ENCODE measurements at regions not wholly inside any gene's neighbourhood (a gene's known extent, or its start where the extent isn't known, plus 50 kb on each side); places are given as distances from the start of the nearest gene placed in this dataset.

DNA sequence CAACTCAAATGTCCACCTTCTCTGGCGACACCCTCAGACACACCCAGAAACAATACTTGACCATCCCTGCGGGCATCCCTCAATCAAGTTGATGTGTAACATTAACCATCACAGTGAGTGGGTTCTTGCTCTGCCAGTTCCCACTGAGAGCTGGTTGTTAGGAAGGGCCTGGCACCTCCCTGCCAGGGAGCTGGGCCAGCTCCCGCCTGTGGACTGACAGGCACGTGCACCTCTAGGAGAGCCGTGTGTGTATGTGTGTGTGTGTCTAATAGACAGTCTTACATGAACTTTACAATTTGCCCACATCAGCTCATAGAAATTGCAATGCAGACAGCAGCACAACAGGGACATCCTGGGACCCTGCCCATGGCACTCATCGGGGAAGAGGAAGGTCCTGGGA lies 298.7 kb downstream of the SHANK2 start:
- Histone ChIP-seq H3K27me3 (ENCODE audit: insufficient read depth) (no peaks in the 10 kb centered on the region), H3K9me3 (no peaks in the 10 kb centered on the region), H3K4me3 (ENCODE audit: low read depth in 2 of 2, low read length in 1 of 2) (no peak overlapping the region), H3K4me2 (no peak overlapping the region), H3K79me2 (ENCODE audit: insufficient read depth) (no peaks in the 10 kb centered on the region), H4K20me1 (ENCODE audit: insufficient read depth) (no peaks in the 10 kb centered on the region), H3K9me2 (no peaks in the 10 kb centered on the region), H3K36me3 (replicated peaks in 1 of 2; ENCODE audit: control insufficient read depth in 1 of 2, insufficient read depth in 2 of 2, low read length in 1 of 2) (no peaks in the 10 kb centered on the region), H3K27ac (ENCODE audit: low read depth in 2 of 2, low read length in 1 of 2) (no peak overlapping the region), H3K4me1 (ENCODE audit: control insufficient read depth in 1 of 2, insufficient read depth in 2 of 2, low read depth in 1 of 2, low read length in 1 of 2) (peaks cover 0 to 3% of the 10 kb centered on the region in 2 experiments; a peak in 1 of 4 replicates), H3F3A (replicated peaks; ENCODE audit: insufficient read depth) (no peaks in the 10 kb centered on the region), H2AFZ (ENCODE audit: low read depth) (no peak overlapping the region), H3K9ac (no peak overlapping the region)
- ChIA-PET POLR2A (no interaction called here), CTCF (interaction anchor here (1.0 to 1.1 kb wide), 2 partner anchors 14 to 105 kb away, joined by 3 to 4 read pairs; no protein-coding TSS in a partner anchor)
- DNase-seq: no peak
- no peak for TF ChIP-seq SMC3 (IDR thresholded peaks at IDR 0.05; ENCODE audit: low read depth, low read length)
- TF ChIP-seq, protein P1, sequence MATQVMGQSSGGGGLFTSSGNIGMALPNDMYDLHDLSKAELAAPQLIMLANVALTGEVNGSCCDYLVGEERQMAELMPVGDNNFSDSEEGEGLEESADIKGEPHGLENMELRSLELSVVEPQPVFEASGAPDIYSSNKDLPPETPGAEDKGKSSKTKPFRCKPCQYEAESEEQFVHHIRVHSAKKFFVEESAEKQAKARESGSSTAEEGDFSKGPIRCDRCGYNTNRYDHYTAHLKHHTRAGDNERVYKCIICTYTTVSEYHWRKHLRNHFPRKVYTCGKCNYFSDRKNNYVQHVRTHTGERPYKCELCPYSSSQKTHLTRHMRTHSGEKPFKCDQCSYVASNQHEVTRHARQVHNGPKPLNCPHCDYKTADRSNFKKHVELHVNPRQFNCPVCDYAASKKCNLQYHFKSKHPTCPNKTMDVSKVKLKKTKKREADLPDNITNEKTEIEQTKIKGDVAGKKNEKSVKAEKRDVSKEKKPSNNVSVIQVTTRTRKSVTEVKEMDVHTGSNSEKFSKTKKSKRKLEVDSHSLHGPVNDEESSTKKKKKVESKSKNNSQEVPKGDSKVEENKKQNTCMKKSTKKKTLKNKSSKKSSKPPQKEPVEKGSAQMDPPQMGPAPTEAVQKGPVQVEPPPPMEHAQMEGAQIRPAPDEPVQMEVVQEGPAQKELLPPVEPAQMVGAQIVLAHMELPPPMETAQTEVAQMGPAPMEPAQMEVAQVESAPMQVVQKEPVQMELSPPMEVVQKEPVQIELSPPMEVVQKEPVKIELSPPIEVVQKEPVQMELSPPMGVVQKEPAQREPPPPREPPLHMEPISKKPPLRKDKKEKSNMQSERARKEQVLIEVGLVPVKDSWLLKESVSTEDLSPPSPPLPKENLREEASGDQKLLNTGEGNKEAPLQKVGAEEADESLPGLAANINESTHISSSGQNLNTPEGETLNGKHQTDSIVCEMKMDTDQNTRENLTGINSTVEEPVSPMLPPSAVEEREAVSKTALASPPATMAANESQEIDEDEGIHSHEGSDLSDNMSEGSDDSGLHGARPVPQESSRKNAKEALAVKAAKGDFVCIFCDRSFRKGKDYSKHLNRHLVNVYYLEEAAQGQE (IDR thresholded peaks at IDR 0.05; ENCODE audit: low read depth, low read length): no peak
- TF ChIP-seq SIN3A (IDR thresholded peaks at IDR 0.05; ENCODE audit: borderline replicate concordance, low read depth, low read length): no peak
- no peak for TF ChIP-seq YY1 (IDR thresholded peaks at IDR 0.05; ENCODE audit: low read depth)
- TF ChIP-seq FOXM1 (IDR thresholded peaks at IDR 0.05; ENCODE audit: low read depth): no peak
- 56% methylated on average over 6 of the region's 6 CpGs for WGBS (ENCODE audit: low lambda C conversion rate)

DNA sequence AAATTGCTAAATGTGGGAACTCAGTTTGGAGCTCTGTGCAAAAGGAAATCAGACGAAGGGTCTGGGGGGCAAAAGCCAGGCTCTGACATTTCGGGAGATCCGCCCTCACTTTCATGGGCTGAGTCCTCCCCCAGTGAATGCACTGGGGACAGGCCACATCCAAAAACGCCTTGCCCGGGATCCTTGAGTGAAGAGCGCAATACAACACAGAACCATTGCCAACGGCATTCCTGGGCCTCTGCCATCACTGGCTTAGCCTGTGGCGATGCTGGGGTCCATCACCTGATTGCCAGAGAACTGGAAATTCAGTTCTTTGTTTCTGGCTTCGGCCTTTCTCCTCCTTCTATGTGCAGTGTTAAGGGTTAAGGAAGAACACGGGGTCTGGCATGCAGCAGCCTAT lies 297.9 kb downstream of the SHANK2 start:
- DNase-seq: no peak
- Histone ChIP-seq H3K4me2 (no peak overlapping the region), H3K4me1 (ENCODE audit: control insufficient read depth in 1 of 2, insufficient read depth in 2 of 2, low read depth in 1 of 2, low read length in 1 of 2) (no peaks in the 10 kb centered on the region), H3K9ac (no peak overlapping the region), H3K4me3 (ENCODE audit: low read depth in 2 of 2, low read length in 1 of 2) (no peak overlapping the region), H3F3A (replicated peaks; ENCODE audit: insufficient read depth) (no peaks in the 10 kb centered on the region), H3K9me2 (no peaks in the 10 kb centered on the region), H3K27ac (ENCODE audit: low read depth in 2 of 2, low read length in 1 of 2) (no peak overlapping the region), H4K20me1 (ENCODE audit: insufficient read depth) (no peaks in the 10 kb centered on the region), H3K9me3 (no peaks in the 10 kb centered on the region), H3K27me3 (ENCODE audit: insufficient read depth) (no peaks in the 10 kb centered on the region), H2AFZ (ENCODE audit: low read depth) (no peak overlapping the region), H3K79me2 (ENCODE audit: insufficient read depth) (no peaks in the 10 kb centered on the region), H3K36me3 (replicated peaks in 1 of 2; ENCODE audit: control insufficient read depth in 1 of 2, insufficient read depth in 2 of 2, low read length in 1 of 2) (no peaks in the 10 kb centered on the region)
- TF ChIP-seq, protein P2, sequence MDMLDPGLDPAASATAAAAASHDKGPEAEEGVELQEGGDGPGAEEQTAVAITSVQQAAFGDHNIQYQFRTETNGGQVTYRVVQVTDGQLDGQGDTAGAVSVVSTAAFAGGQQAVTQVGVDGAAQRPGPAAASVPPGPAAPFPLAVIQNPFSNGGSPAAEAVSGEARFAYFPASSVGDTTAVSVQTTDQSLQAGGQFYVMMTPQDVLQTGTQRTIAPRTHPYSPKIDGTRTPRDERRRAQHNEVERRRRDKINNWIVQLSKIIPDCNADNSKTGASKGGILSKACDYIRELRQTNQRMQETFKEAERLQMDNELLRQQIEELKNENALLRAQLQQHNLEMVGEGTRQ (IDR thresholded peaks at IDR 0.05; ENCODE audit: borderline replicate concordance, low read depth, low read length): no peak
- 45% methylated on average over 10 of the region's 10 CpGs for WGBS (ENCODE audit: low lambda C conversion rate)
- ChIA-PET CTCF (interaction anchor here (1.0 to 1.1 kb wide), 2 partner anchors 14 to 106 kb away, joined by 3 to 4 read pairs; no protein-coding TSS in a partner anchor), POLR2A (no interaction called here)

Small RNA genes lying in the stretch of these regions (small RNA-seq; reads per million reads assigned to genes)
- gene MIR3664 (0 to 2.2 (median 0) reads per million in 7 experiments), gene RF00019 (0 reads per million in 7 experiments)

All from SK-N-SH (cell line).